Nephron progenitor cell (in vitro differentiated cells): ENCODE measurements at regions not wholly inside any gene's neighbourhood (a gene's known extent, or its start where the extent isn't known, plus 50 kb on each side); places are given as distances from the start of the nearest gene placed in this dataset.
A peak's percentile ranks its signal among the peaks of the same experiment; 100 is the strongest.

ENCODE experiments used
- DNase-seq: peaks from one replicate; pipeline ENCODE4 v3.0.0; 2021
- H3K27ac Mint-ChIP-seq: 2 replicates; pipeline ENCODE4 v1.8.0; 2021; ENCODE audit warnings: mild to moderate bottlenecking, moderate library complexity, mixed read lengths
- H3K27me3 Mint-ChIP-seq: 2 replicates; pipeline ENCODE4 v1.8.0; 2021; ENCODE audit warnings: mild to moderate bottlenecking, low read depth, mixed read lengths; ENCODE audit not compliant: poor library complexity
- H3K36me3 Mint-ChIP-seq: 2 replicates; pipeline ENCODE4 v1.8.0; 2021; ENCODE audit warnings: low read depth, mixed read lengths
- H3K4me1 Mint-ChIP-seq: 2 replicates; pipeline ENCODE4 v1.8.0; 2021; ENCODE audit warnings: mixed read lengths
- H3K4me3 Mint-ChIP-seq: 2 replicates; pipeline ENCODE4 v1.8.0; 2021; ENCODE audit warnings: mild to moderate bottlenecking, moderate library complexity, mixed read lengths
- H3K9me3 Mint-ChIP-seq: 2 replicates; pipeline ENCODE4 v1.8.0; 2021; ENCODE audit warnings: mild to moderate bottlenecking, moderate library complexity, mixed read lengths
- TF ChIP-seq, protein P1 (sequence below): fragments of 200-600 bp; sonication (generic); IDR thresholded peaks from 2 replicates; pipeline ENCODE4 v1.5.0; 2021; ENCODE audit warnings: antibody characterized with exemption

DNA sequence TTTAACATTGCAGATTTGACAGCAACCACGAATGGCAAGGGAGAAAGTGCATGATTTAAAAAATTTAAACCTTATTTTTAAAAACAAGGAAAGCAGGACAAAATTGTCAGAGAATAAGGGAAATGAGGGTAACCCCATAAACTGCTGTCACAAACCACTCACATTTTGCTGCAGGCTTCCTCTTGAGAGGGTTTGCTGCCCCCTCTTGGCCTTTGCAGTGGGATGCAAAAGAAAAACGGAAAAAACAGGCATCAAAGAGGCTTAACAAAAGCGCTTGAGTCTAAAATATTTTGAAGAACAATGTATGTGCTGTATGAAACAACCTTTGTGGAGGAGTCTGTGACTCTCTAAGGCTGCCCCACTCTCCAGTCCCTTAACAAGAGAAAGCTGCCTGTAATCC is 91.6 kb downstream of the TMX3 start:
- no peak overlapping the region for H3K4me3 Mint-ChIP-seq
- H3K36me3 Mint-ChIP-seq: no peaks in the 10 kb centered on the region
- H3K4me1 Mint-ChIP-seq: no peaks in the 10 kb centered on the region
- TF ChIP-seq, protein P1, sequence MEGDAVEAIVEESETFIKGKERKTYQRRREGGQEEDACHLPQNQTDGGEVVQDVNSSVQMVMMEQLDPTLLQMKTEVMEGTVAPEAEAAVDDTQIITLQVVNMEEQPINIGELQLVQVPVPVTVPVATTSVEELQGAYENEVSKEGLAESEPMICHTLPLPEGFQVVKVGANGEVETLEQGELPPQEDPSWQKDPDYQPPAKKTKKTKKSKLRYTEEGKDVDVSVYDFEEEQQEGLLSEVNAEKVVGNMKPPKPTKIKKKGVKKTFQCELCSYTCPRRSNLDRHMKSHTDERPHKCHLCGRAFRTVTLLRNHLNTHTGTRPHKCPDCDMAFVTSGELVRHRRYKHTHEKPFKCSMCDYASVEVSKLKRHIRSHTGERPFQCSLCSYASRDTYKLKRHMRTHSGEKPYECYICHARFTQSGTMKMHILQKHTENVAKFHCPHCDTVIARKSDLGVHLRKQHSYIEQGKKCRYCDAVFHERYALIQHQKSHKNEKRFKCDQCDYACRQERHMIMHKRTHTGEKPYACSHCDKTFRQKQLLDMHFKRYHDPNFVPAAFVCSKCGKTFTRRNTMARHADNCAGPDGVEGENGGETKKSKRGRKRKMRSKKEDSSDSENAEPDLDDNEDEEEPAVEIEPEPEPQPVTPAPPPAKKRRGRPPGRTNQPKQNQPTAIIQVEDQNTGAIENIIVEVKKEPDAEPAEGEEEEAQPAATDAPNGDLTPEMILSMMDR: peak; percentile 81
- H3K27me3 Mint-ChIP-seq: no peaks in the 10 kb centered on the region
- H3K9me3 Mint-ChIP-seq: no peaks in the 10 kb centered on the region
- DNase-seq: peak; percentile 50
- no peak overlapping the region for H3K27ac Mint-ChIP-seq

DNA sequence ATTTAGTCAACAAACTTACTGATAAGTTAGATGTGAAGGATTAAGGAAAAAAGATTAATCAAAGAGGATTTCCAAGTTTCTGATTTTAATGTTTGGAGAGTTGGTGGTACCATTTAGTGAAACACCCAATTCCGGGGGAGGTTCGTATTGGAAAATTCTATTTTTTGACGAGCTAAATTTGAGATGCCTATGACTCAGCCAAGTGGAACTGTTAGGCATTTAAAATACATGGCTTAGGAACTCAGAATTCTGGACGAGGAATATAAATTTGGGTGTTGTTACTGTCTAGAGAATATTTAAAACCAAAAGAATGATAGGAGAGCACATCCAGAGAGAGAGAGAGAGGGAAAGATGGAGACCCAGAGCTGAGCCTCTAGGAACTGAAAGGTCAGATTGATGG is 103.6 kb downstream of the TMX3 start:
- Mint-ChIP-seq H3K36me3 (no peaks in the 10 kb centered on the region), H3K4me1 (no peaks in the 10 kb centered on the region), H3K4me3 (no peak overlapping the region), H3K27me3 (peaks cover 4% of the 10 kb centered on the region), H3K27ac (no peak overlapping the region), H3K9me3 (no peaks in the 10 kb centered on the region)
- no peak for DNase-seq
- TF ChIP-seq, protein P1: no peak

DNA sequence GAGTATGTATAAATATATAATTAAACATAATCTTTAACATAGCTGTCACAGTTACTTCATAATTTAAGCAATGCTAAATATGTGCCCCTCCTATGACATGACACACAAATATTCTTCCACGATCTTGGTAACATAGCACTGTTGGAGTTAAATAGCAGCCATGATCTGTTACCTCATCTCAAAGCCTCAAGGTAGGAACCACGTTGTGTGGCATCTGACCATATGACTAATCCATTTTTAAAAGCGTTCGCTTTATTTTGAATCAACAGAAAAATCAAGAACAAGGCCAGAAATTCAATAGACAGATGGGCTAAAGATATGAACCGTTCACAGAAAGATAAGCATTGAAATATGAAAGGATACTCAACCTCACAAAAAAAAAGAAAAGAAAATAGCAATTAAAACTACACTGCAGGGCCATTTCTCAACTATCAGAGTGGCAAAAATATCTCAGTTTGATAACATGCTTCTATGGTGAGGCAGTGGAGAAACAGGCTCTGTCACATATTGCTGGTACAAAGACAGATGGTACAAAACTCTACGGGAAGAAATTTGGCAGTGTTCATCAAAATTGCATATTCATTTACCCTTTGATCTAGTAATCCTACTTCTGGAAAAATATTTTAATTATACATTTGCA is 105.9 kb downstream of the TMX3 start:
- Mint-ChIP-seq H3K9me3 (no peaks in the 10 kb centered on the region), H3K27me3 (peaks cover 4% of the 10 kb centered on the region)

DNA sequence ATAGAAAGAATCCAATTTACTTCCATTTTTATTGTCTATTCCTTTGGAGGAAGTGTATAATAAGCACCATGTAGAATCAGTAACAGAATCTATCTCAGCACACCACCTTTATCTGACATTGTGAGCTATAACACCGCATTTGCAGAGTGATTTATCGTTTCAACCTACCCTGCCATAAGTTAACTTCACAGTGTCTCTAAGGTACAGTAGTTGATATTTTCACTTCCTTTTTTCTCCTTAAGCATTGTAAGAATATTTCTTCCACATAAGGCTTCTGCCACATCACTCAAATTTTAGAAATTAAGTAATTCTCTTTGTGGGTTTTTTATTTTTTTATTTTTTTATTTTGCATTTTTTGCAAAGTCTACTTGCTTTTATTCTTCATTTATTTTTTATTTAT is 107.1 kb downstream of the TMX3 start:
- TF ChIP-seq, protein P1: no peak
- H3K27ac Mint-ChIP-seq: no peak overlapping the region
- no peak for DNase-seq
- no peaks in the 10 kb centered on the region for H3K4me1 Mint-ChIP-seq
- no peak overlapping the region for H3K4me3 Mint-ChIP-seq
- H3K9me3 Mint-ChIP-seq: no peaks in the 10 kb centered on the region
- no peaks in the 10 kb centered on the region for H3K36me3 Mint-ChIP-seq
- peaks cover 4% of the 10 kb centered on the region for H3K27me3 Mint-ChIP-seq

More for the DNA sequence above, 105.9 kb downstream of the TMX3 start:
- H3K27ac Mint-ChIP-seq: no peak overlapping the region
- no peaks in the 10 kb centered on the region for H3K4me1 Mint-ChIP-seq
- no peaks in the 10 kb centered on the region for H3K36me3 Mint-ChIP-seq
- no peak overlapping the region for H3K4me3 Mint-ChIP-seq
- no peak for DNase-seq
- TF ChIP-seq, protein P1: no peak

DNA sequence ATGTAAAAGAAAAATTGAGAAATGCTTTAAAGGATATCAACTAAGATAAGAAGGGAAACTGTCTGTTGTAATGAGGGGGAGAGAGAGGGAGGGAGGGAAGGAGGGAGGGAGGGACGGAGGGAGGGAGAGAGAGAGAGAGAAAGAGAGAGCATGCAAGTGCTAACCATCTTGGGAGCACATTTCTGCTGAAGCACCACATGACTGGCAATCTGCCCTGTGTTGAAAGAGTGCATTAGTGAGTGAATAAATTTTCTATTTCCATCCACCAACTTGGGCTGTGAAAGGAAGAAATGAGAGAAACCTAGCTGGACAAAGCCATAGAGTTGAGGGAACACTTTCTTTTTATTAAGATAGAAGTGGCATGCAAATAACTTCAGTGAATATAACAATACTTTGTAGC is 110.7 kb downstream of the TMX3 start:
- Mint-ChIP-seq H3K27me3 (no peaks in the 10 kb centered on the region), H3K4me3 (no peak overlapping the region), H3K9me3 (no peaks in the 10 kb centered on the region), H3K36me3 (no peaks in the 10 kb centered on the region), H3K27ac (no peak overlapping the region), H3K4me1 (no peaks in the 10 kb centered on the region)
- DNase-seq: no peak
- TF ChIP-seq, protein P1: no peak

DNA sequence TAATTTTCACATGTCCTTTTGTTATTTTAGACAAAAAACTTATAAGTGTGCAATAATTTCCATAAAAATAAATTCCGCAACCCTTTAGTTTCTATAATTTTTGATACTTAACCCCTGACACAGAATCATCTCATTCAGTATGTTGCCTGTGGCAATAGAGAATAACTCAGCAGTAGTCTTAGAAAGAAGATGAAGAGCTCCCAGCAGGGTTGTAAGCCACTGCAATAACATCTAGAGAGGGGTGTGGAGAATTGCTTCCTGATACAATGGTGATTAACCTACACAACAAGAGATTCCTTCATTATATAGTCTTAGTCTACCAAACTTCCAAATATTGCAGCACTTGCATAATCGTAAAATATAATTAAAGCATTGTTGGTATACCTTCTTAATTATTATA is 118.9 kb downstream of the TMX3 start:
- TF ChIP-seq, protein P1: no peak
- Mint-ChIP-seq H3K27ac (no peak overlapping the region), H3K27me3 (no peaks in the 10 kb centered on the region), H3K4me1 (no peaks in the 10 kb centered on the region), H3K9me3 (no peaks in the 10 kb centered on the region), H3K36me3 (no peaks in the 10 kb centered on the region), H3K4me3 (no peak overlapping the region)
- no peak for DNase-seq
